Transverse colon (tissue), 4 donors: ENCODE measurements at regions not wholly inside any gene's neighbourhood (a gene's known extent, or its start where the extent isn't known, plus 50 kb on each side); places are given as distances from the start of the nearest gene placed in this dataset.

Source experiments
- DNase-seq: peaks from one replicate; pipeline ENCODE4 v3.0.0-alpha.2; 2019
- H3K27ac ChIP-seq, 4 donors: fragments of 200-600 bp; sonication (generic); 2 replicates each; pipeline ENCODE4 v1.5.1; 2016 to 2018; ENCODE audit warnings: inconsistent platforms in 4 of 4
- H3K27me3 ChIP-seq: fragments of 200-600 bp; sonication (generic); 2 replicates; pipeline ENCODE4 v1.5.1; 2017; ENCODE audit warnings: inconsistent platforms
- H3K36me3 ChIP-seq, 4 donors: fragments of 200-600 bp; sonication (generic); 2 replicates each; pipeline ENCODE4 v1.5.1; 2017 to 2019; ENCODE audit warnings: inconsistent platforms in 4 of 4
- H3K4me1 ChIP-seq, 4 donors: fragments of 200-600 bp; sonication (generic); 2 replicates each; pipeline ENCODE4 v1.5.1; 2017 to 2020; ENCODE audit warnings: inconsistent platforms in 4 of 4
- H3K4me3 ChIP-seq, 4 donors: fragments of 200-600 bp; sonication (generic); 1 replicate in 1 of 4; 2 replicates in 3 of 4; pipeline versions ENCODE4 v1.5.1 to v1.6.1; 2017 to 2019; ENCODE audit warnings: inconsistent platforms in 4 of 4
- H3K9me3 ChIP-seq, 2 donors: fragments of 200-600 bp; sonication (generic); 2 replicates each; pipeline ENCODE4 v1.5.1; 2017 to 2019; ENCODE audit warnings: inconsistent platforms in 2 of 2
- CTCF ChIP-seq, 5 experiments: fragments of 200-600 bp in 3 of 5; fragments of 450-650 bp in 2 of 5; sonication (generic) in 3 of 5; IDR thresholded peaks; 1 replicate in 2 of 5; 2 replicates in 3 of 5; pipeline ENCODE4 v1.5.1; 2016 to 2017; ENCODE audit warnings: antibody characterized with exemption in 5 of 5, inconsistent platforms in 3 of 5, mild to moderate bottlenecking in 2 of 5, moderate library complexity in 1 of 5
- EP300 ChIP-seq: sonication (generic); formaldehyde crosslinking; IDR thresholded peaks from one replicate; pipeline ENCODE4 v1.6.1; 2017; ENCODE audit warnings: antibody characterized with exemption, low read depth
- POLR2A ChIP-seq: fragments of 450-650 bp; IDR thresholded peaks from one replicate; pipeline ENCODE4 v1.6.1; 2016; ENCODE audit warnings: antibody characterized with exemption, mild to moderate bottlenecking, moderate library complexity
- POLR2AphosphoS5 ChIP-seq, 3 donors: sonication (generic); formaldehyde crosslinking; IDR thresholded peaks; one replicate each; pipeline ENCODE4 v1.6.1; 2016; ENCODE audit warnings: antibody characterized with exemption in 3 of 3
- WGBS, 2 donors: methylation state at CpG; one replicate each; pipeline ENCODE4 v1.1.5; 2018; ENCODE audit warnings: low coverage in 1 of 2; 5-methylcytosine and 5-hydroxymethylcytosine counted together
- in situ Hi-C, 4 donors: fragments of 200-750 bp; cut with MboI; loops; one replicate each; pipeline versions ENCODE4 v1.15.0 to v1.15.1; 2017; ENCODE audit warnings: low sequenced_read_pairs in 3 of 4, low pct_ligation_motif_present in 1 of 4, low pct_unique_long_range_greater_than_20kb in 1 of 4
- intact Hi-C: fragments of 100-400 bp; cut with DNase I; formaldehyde crosslinking; loops from one replicate; pipeline ENCODE4 v1.15.1; 2023; ENCODE audit warnings: low total_unique reads

GRCh38 chr11:122418032-122418431 is 237.5 kb upstream of the UBASH3B start:
- peaks cover 9 to 20% of the 10 kb centered on the region in 2 donors for H3K9me3 ChIP-seq
- WGBS, 2 donors = 91 to 97% methylated on average over 3 of the region's 3 CpGs

GRCh38 chr11:122414406-122415018 is 241.0 kb upstream of the UBASH3B start:
- 100% methylated on average over 2 of the region's 2 CpGs for WGBS, 2 donors
- Histone ChIP-seq H3K4me1 (no peaks in the 10 kb centered on the region), H3K27ac (no peak overlapping the region), H3K36me3 (no peaks in the 10 kb centered on the region), H3K27me3 (no peaks in the 10 kb centered on the region), H3K9me3 (peaks cover 9 to 20% of the 10 kb centered on the region in 2 donors), H3K4me3 (no peak overlapping the region)
- intact Hi-C loops = no loop called here
- DNase-seq = no peak
- TF ChIP-seq POLR2AphosphoS5 (IDR thresholded peaks at IDR 0.05) (no peak), EP300 (no peak)
- in situ Hi-C loops = no loop called here

More at GRCh38 chr11:122418032-122418431, 237.5 kb upstream of the UBASH3B start:
- H3K4me1 ChIP-seq = no peaks in the 10 kb centered on the region
- H3K36me3 ChIP-seq = no peaks in the 10 kb centered on the region
- intact Hi-C loops = no loop called here
- no peak overlapping the region for H3K27ac ChIP-seq
- TF ChIP-seq CTCF (IDR thresholded peaks at IDR 0.05) (no peak), POLR2AphosphoS5 (IDR thresholded peaks at IDR 0.05) (no peak), POLR2A (no peak), EP300 (no peak)
- DNase-seq = no peak
- no peak overlapping the region for H3K4me3 ChIP-seq
- in situ Hi-C loops = no loop called here
- H3K27me3 ChIP-seq = no peaks in the 10 kb centered on the region

- peaks cover 9 to 20% of the 10 kb centered on the region in 2 donors for H3K9me3 ChIP-seq
- H3K4me3 ChIP-seq = no peak overlapping the region
- no peaks in the 10 kb centered on the region for H3K27me3 ChIP-seq
- no peak overlapping the region for H3K27ac ChIP-seq
- H3K36me3 ChIP-seq = no peaks in the 10 kb centered on the region
- intact Hi-C loops = no loop called here
- in situ Hi-C loops = no loop called here
- DNase-seq = no peak
- H3K4me1 ChIP-seq = no peaks in the 10 kb centered on the region
- TF ChIP-seq POLR2AphosphoS5 (IDR thresholded peaks at IDR 0.05) (no peak), EP300 (no peak), POLR2A (no peak), CTCF (IDR thresholded peaks at IDR 0.05) (no peak)
These were observed 241.8 kb upstream of the UBASH3B start for GRCh38 chr11:122413677-122414076.

- no peak for TF ChIP-seq EP300
- no peak for TF ChIP-seq POLR2A
- no peak for TF ChIP-seq POLR2AphosphoS5 (IDR thresholded peaks at IDR 0.05)
- no peak for TF ChIP-seq CTCF (IDR thresholded peaks at IDR 0.05)
- in situ Hi-C loops = no loop called here
- WGBS, 2 donors = 79 to 100% methylated on average over 1 of the region's 1 CpG
These were observed 242.9 kb upstream of the UBASH3B start for GRCh38 chr11:122412581-122412980.

GRCh38 chr11:122406466-122406865 is 249.1 kb upstream of the UBASH3B start:
- Histone ChIP-seq H3K4me3 (no peak overlapping the region), H3K9me3 (no peaks in the 10 kb centered on the region), H3K36me3 (no peaks in the 10 kb centered on the region), H3K27me3 (no peaks in the 10 kb centered on the region), H3K4me1 (peaks cover 0 to 4% (median 0%) of the 10 kb centered on the region in 4 donors), H3K27ac (no peak overlapping the region)
- DNase-seq = no peak
- TF ChIP-seq POLR2AphosphoS5 (IDR thresholded peaks at IDR 0.05) = no peak
- TF ChIP-seq POLR2A = no peak
- TF ChIP-seq CTCF (IDR thresholded peaks at IDR 0.05) = no peak
- TF ChIP-seq EP300 = no peak
- intact Hi-C loops (no loop called here), in situ Hi-C loops (no loop called here)
- 75 to 77% methylated on average over 4 of the region's 4 CpGs for WGBS, 2 donors

More at GRCh38 chr11:122412581-122412980, 242.9 kb upstream of the UBASH3B start:
- H3K27me3 ChIP-seq = no peaks in the 10 kb centered on the region
- DNase-seq = no peak
- no peaks in the 10 kb centered on the region for H3K4me1 ChIP-seq
- intact Hi-C loops = no loop called here
- H3K4me3 ChIP-seq = no peak overlapping the region
- no peak overlapping the region for H3K27ac ChIP-seq
- peaks cover 9 to 20% of the 10 kb centered on the region in 2 donors for H3K9me3 ChIP-seq
- no peaks in the 10 kb centered on the region for H3K36me3 ChIP-seq
